Keratinocyte (primary cell): ENCODE measurements at regions not wholly inside any gene's neighbourhood (a gene's known extent, or its start where the extent isn't known, plus 50 kb on each side); places are given as distances from the start of the nearest gene placed in this dataset.

Experiments
- EZH2 ChIP-seq: IDR thresholded peaks from one replicate; pipeline ENCODE4 v1.6.1; 2012; ENCODE audit warnings: inconsistent platforms, mild to moderate bottlenecking, low read length, moderate library complexity
- TF ChIP-seq, protein P1 (sequence below), 3 experiments: IDR thresholded peaks in 1 of 3; conservative IDR thresholded peaks in 1 of 3; optimal IDR thresholded peaks in 1 of 3; 2 replicates in 2 of 3; 3 replicates in 1 of 3; pipeline versions ENCODE3 to v1.5.1; 2011; ENCODE audit warnings: low read length in 3 of 3, mild to moderate bottlenecking in 3 of 3, moderate library complexity in 2 of 3, control low read depth in 1 of 3, inconsistent platforms in 1 of 3; ENCODE audit not compliant: insufficient read depth in 2 of 3; ENCODE audit errors: extremely low read depth in 1 of 3

DNA sequence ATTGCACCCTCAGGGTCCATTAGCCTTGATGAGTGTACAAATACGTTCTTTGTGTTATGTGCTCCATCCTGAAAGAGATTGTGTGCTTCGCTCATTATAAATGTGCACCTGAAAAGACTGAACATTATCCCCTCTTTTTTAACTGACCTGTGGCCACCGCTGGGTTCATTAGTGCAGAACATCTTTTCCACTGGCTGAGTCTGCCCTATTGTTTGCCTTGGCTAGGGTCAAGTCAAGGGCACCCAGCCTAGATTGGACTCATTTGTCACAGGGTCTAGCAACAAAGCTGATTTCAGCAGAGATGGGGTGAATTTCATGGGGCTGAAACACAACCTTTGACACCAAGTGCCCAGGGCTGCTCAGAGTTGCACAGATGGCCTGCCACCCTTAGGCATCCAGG lies 764.1 kb upstream of the ARRDC3 start:
- TF ChIP-seq, protein P1, sequence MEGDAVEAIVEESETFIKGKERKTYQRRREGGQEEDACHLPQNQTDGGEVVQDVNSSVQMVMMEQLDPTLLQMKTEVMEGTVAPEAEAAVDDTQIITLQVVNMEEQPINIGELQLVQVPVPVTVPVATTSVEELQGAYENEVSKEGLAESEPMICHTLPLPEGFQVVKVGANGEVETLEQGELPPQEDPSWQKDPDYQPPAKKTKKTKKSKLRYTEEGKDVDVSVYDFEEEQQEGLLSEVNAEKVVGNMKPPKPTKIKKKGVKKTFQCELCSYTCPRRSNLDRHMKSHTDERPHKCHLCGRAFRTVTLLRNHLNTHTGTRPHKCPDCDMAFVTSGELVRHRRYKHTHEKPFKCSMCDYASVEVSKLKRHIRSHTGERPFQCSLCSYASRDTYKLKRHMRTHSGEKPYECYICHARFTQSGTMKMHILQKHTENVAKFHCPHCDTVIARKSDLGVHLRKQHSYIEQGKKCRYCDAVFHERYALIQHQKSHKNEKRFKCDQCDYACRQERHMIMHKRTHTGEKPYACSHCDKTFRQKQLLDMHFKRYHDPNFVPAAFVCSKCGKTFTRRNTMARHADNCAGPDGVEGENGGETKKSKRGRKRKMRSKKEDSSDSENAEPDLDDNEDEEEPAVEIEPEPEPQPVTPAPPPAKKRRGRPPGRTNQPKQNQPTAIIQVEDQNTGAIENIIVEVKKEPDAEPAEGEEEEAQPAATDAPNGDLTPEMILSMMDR (optimal IDR thresholded peaks at IDR 0.05 in 1 of 3, IDR thresholded peaks at IDR 0.05 in 1 of 3, conservative IDR thresholded peaks at IDR 0.05 in 1 of 3; ENCODE audit: extremely low read depth in 1 of 3, insufficient read depth in 2 of 3, low read length in 3 of 3), result no peak
- no peak for TF ChIP-seq EZH2
